Lower leg skin (tissue), 3 donors: ENCODE measurements at regions not wholly inside any gene's neighbourhood (a gene's known extent, or its start where the extent isn't known, plus 50 kb on each side); places are given as distances from the start of the nearest gene placed in this dataset.

Experiments
- POLR2A ChIP-seq, 2 donors: fragments of 450-650 bp; IDR thresholded peaks; one replicate each; pipeline ENCODE4 v1.6.1; 2016 to 2017; ENCODE audit warnings: antibody characterized with exemption in 2 of 2, mild to moderate bottlenecking in 1 of 2, moderate library complexity in 1 of 2
- TF ChIP-seq, protein P1 (sequence below), 3 donors: fragments of 450-650 bp; IDR thresholded peaks; one replicate each; pipeline ENCODE4 v1.5.1; 2016; ENCODE audit warnings: antibody characterized with exemption in 3 of 3, mild to moderate bottlenecking in 3 of 3, moderate library complexity in 2 of 3

DNA sequence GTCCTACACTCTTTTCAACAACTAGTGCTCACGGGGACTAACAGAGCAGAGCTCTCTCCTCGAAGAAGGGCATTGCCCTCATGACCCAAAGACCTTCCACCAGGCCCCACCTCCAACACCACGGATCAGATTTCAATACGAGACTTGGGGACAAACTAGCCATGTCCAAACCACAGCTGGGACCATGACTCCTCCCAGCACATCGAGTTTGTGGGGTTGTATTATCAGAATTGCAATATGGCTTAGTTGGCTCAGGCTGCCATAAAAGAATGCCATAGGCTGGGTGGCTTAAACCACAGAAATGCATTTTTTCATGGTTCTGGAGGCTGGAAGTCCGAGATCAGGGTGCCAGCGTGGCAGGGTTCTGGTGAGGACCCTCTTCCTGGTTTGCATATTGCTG is 189.7 kb upstream of the PMEPA1 start:
- TF ChIP-seq, protein P1, sequence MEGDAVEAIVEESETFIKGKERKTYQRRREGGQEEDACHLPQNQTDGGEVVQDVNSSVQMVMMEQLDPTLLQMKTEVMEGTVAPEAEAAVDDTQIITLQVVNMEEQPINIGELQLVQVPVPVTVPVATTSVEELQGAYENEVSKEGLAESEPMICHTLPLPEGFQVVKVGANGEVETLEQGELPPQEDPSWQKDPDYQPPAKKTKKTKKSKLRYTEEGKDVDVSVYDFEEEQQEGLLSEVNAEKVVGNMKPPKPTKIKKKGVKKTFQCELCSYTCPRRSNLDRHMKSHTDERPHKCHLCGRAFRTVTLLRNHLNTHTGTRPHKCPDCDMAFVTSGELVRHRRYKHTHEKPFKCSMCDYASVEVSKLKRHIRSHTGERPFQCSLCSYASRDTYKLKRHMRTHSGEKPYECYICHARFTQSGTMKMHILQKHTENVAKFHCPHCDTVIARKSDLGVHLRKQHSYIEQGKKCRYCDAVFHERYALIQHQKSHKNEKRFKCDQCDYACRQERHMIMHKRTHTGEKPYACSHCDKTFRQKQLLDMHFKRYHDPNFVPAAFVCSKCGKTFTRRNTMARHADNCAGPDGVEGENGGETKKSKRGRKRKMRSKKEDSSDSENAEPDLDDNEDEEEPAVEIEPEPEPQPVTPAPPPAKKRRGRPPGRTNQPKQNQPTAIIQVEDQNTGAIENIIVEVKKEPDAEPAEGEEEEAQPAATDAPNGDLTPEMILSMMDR (IDR thresholded peaks at IDR 0.05) = no peak
- no peak for TF ChIP-seq POLR2A (IDR thresholded peaks at IDR 0.05)
